Endodermal cell (in vitro differentiated cells): ENCODE measurements at regions not wholly inside any gene's neighbourhood (a gene's known extent, or its start where the extent isn't known, plus 50 kb on each side); places are given as distances from the start of the nearest gene placed in this dataset.

Experiments used
- DNase-seq: peaks from one replicate; pipeline ENCODE4 v3.0.0-alpha.2; 2017
- H3K27ac ChIP-seq: 2 replicates; pipeline ENCODE4 v1.5.1; 2013; ENCODE audit warnings: mild to moderate bottlenecking, low read depth, low read length, moderate library complexity
- H3K27me3 ChIP-seq: 2 replicates; pipeline ENCODE4 v1.6.1; 2013; ENCODE audit warnings: mild to moderate bottlenecking, low read length, moderate library complexity; ENCODE audit not compliant: insufficient read depth, control insufficient read depth, poor library complexity, severe bottlenecking
- H3K36me3 ChIP-seq: 2 replicates; pipeline ENCODE4 v1.7.0; 2013; ENCODE audit warnings: mild to moderate bottlenecking, low read length, moderate library complexity; ENCODE audit not compliant: control insufficient read depth, insufficient read depth
- H3K4me1 ChIP-seq: one replicate; pipeline ENCODE4 v1.7.0; 2013; ENCODE audit warnings: low read length; ENCODE audit not compliant: control insufficient read depth, insufficient read depth
- H3K4me3 ChIP-seq: 2 replicates; pipeline ENCODE4 v1.5.1; 2013; ENCODE audit warnings: mild to moderate bottlenecking, low read length, moderate library complexity
- H3K9ac ChIP-seq: 2 replicates; pipeline ENCODE4 v1.6.1; 2013; ENCODE audit warnings: mild to moderate bottlenecking, low read length, moderate library complexity; ENCODE audit not compliant: poor library complexity, severe bottlenecking; ENCODE audit errors: extremely low read depth
- H3K9me3 ChIP-seq: 2 replicates; pipeline ENCODE4 v1.6.1; 2013; ENCODE audit warnings: mild to moderate bottlenecking, low read length, moderate library complexity; ENCODE audit not compliant: control insufficient read depth
- H3K27ac Mint-ChIP-seq: 2 replicates; pipeline ENCODE4 v1.8.0; 2020; ENCODE audit warnings: mixed read lengths
- H3K27me3 Mint-ChIP-seq: 2 replicates; pipeline ENCODE4 v1.8.0; 2021; ENCODE audit warnings: mild to moderate bottlenecking, mixed read lengths; ENCODE audit not compliant: insufficient read depth
- H3K36me3 Mint-ChIP-seq: 2 replicates; pipeline ENCODE4 v1.8.0; 2020; ENCODE audit warnings: low read depth, mixed read lengths
- H3K4me1 Mint-ChIP-seq: 2 replicates; pipeline ENCODE4 v1.8.0; 2020; ENCODE audit warnings: mixed read lengths
- H3K4me3 Mint-ChIP-seq: 2 replicates; pipeline ENCODE4 v1.8.0; 2020; ENCODE audit warnings: mild to moderate bottlenecking, moderate library complexity, mixed read lengths
- H3K9me3 Mint-ChIP-seq: 2 replicates; pipeline ENCODE4 v1.8.0; 2020; ENCODE audit warnings: mild to moderate bottlenecking, mixed read lengths
- CTCF ChIP-seq: fragments of 200-600 bp; sonication (generic); conservative IDR thresholded peaks from 2 replicates; pipeline ENCODE4 v1.5.0; 2021; ENCODE audit warnings: antibody characterized with exemption, mild to moderate bottlenecking
- WGBS, 2 experiments: methylation state at CpG; one replicate each; pipeline versions ENCODE4 v1.1.5 to v1.1.7; 2013; ENCODE audit warnings: missing lambda C conversion rate in 2 of 2, mixed read lengths in 1 of 2; ENCODE audit not compliant: insufficient coverage in 1 of 2, insufficient read length in 1 of 2; 5-methylcytosine and 5-hydroxymethylcytosine counted together

DNA sequence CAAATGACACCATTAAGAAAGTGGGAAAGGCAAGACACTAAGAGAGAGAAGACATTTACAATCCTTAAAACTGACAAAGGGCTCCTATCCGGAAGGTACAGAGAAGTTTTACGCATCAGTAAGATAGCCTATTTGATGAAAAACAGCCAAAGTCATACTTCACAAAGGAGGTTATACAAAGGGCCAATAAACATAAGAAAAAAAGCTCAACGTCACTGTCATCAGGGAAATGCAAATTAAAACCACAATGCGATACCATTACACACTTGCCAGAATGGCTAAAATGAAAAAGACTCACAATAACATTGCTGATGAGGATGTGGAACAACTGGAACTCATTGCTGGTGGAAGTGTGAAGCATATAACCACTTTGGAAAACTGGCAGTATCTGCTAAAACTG is 168.6 kb upstream of the FAR2 start:
- TF ChIP-seq CTCF = no peak
- no peaks in the 10 kb centered on the region for H3K27me3 Mint-ChIP-seq
- Histone ChIP-seq H3K9ac (no peak overlapping the region), H3K4me3 (no peak overlapping the region), H3K27ac (no peak overlapping the region), H3K27me3 (no peaks in the 10 kb centered on the region), H3K36me3 (no peaks in the 10 kb centered on the region), H3K4me1 (no peaks in the 10 kb centered on the region), H3K9me3 (no peaks in the 10 kb centered on the region)
- H3K9me3 Mint-ChIP-seq = no peaks in the 10 kb centered on the region
- no peak overlapping the region for H3K4me3 Mint-ChIP-seq
- H3K4me1 Mint-ChIP-seq = no peaks in the 10 kb centered on the region
- no peak for DNase-seq
- H3K36me3 Mint-ChIP-seq = no peaks in the 10 kb centered on the region
- 89 to 92% methylated on average over 3 to 4 of the region's 4 CpGs for WGBS, 2 experiments
- no peak overlapping the region for H3K27ac Mint-ChIP-seq

- H3K4me1 ChIP-seq = no peaks in the 10 kb centered on the region
- H3K27ac Mint-ChIP-seq = no peak overlapping the region
These were observed 161.3 kb upstream of the FAR2 start for GRCh38 chr12:28987538-28988324.

DNA sequence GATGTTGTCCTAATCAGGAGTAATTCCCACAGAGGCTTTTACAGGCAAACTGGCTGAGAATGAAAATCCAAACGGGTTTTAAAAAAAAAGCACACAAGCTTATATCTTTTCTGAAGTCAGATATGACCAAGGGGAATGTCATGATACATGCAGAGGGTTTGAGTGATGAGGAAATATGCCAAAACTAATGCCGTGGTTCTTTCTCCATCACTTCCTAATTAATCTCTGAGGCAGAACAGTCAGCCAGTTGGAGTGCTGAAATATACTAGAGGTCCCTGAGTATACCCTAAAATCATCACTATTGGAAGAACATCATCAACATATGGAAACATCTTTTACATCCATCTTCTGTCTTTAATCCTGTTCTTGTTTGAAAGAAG is 160.8 kb upstream of the FAR2 start:
- H3K27ac ChIP-seq = no peak overlapping the region
- Mint-ChIP-seq H3K36me3 (no peaks in the 10 kb centered on the region), H3K9me3 (no peaks in the 10 kb centered on the region)

More at GRCh38 chr12:28987538-28988324, 161.3 kb upstream of the FAR2 start:
- DNase-seq = no peak
- Histone ChIP-seq H3K9ac (no peak overlapping the region), H3K27me3 (no peaks in the 10 kb centered on the region), H3K36me3 (no peaks in the 10 kb centered on the region), H3K9me3 (no peaks in the 10 kb centered on the region), H3K27ac (no peak overlapping the region), H3K4me3 (no peak overlapping the region)
- TF ChIP-seq CTCF = no peak
- H3K36me3 Mint-ChIP-seq = no peaks in the 10 kb centered on the region
- H3K4me3 Mint-ChIP-seq = no peak overlapping the region
- H3K9me3 Mint-ChIP-seq = no peaks in the 10 kb centered on the region
- no peaks in the 10 kb centered on the region for H3K27me3 Mint-ChIP-seq
- H3K4me1 Mint-ChIP-seq = no peaks in the 10 kb centered on the region
- WGBS, 2 experiments = 84 to 85% methylated on average over 3 to 5 of the region's 5 CpGs

More for the DNA sequence above, 160.8 kb upstream of the FAR2 start:
- no peaks in the 10 kb centered on the region for H3K9me3 ChIP-seq
- H3K36me3 ChIP-seq = no peaks in the 10 kb centered on the region
- no peaks in the 10 kb centered on the region for H3K4me1 ChIP-seq
- Mint-ChIP-seq H3K4me1 (no peaks in the 10 kb centered on the region), H3K27me3 (no peaks in the 10 kb centered on the region), H3K27ac (no peak overlapping the region), H3K4me3 (no peak overlapping the region)
- no peak overlapping the region for H3K9ac ChIP-seq
- no peak for TF ChIP-seq CTCF
- 82 to 83% methylated on average over 2 of the region's 2 CpGs for WGBS, 2 experiments
- DNase-seq = no peak
- H3K27me3 ChIP-seq = no peaks in the 10 kb centered on the region
- H3K4me3 ChIP-seq = no peak overlapping the region
